ENCODE measurements at regions not wholly inside any gene's neighbourhood (a gene's known extent, or its start where the extent isn't known, plus 50 kb on each side); places are given as distances from the start of the nearest gene placed in this dataset.

DNA sequence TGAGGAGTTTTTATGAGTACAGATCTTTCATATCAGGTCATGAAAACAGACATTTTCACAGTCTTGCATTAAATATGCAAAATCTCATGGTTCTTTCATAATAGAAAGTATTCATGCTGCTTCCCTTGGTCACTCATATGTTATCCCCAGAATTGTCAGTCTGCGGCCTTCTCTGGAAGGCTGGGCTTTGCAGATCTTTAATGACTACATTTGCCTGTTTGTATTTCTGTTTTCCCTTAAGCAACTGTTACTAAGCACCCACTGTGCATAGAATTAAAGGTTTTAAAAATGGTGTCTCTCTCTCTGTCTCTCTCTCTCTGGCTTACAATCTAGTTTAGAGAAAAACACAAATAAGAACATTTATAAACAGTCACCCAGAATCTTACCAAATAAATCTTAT is 456.3 kb downstream of the RIT2 start:
- TF ChIP-seq TAF1 (IDR thresholded peaks at IDR 0.05; ENCODE audit: low read depth, low read length) (no peak), POLR2AphosphoS5 (IDR thresholded peaks at IDR 0.05; ENCODE audit: low read depth, low read length) (no peak), POLR2A (IDR thresholded peaks at IDR 0.05; ENCODE audit: low read depth, low read length) (no peak), SPI1 (IDR thresholded peaks at IDR 0.05; ENCODE audit: low read depth, low read length) (no peak), POU2F2 (IDR thresholded peaks at IDR 0.05; ENCODE audit: low read depth, low read length) (no peak)
